Panc1 (cell line): ENCODE measurements at regions not wholly inside any gene's neighbourhood (a gene's known extent, or its start where the extent isn't known, plus 50 kb on each side); places are given as distances from the start of the nearest gene placed in this dataset.

Source experiments
- POLR2AphosphoS5 ChIP-seq: IDR thresholded peaks from 2 replicates; pipeline ENCODE4 v1.6.1; 2012; ENCODE audit warnings: mild to moderate bottlenecking, low read depth, low read length, moderate library complexity
- TCF7L2 ChIP-seq: IDR thresholded peaks from 2 replicates; pipeline ENCODE4 v1.6.1; 2011; ENCODE audit warnings: mild to moderate bottlenecking, low read depth, low read length, inconsistent platforms
- TF ChIP-seq, protein P1 (sequence below): fragments of 450-650 bp; IDR thresholded peaks from 2 replicates; pipeline ENCODE4 v1.5.1; 2017; ENCODE audit warnings: mild to moderate bottlenecking

DNA sequence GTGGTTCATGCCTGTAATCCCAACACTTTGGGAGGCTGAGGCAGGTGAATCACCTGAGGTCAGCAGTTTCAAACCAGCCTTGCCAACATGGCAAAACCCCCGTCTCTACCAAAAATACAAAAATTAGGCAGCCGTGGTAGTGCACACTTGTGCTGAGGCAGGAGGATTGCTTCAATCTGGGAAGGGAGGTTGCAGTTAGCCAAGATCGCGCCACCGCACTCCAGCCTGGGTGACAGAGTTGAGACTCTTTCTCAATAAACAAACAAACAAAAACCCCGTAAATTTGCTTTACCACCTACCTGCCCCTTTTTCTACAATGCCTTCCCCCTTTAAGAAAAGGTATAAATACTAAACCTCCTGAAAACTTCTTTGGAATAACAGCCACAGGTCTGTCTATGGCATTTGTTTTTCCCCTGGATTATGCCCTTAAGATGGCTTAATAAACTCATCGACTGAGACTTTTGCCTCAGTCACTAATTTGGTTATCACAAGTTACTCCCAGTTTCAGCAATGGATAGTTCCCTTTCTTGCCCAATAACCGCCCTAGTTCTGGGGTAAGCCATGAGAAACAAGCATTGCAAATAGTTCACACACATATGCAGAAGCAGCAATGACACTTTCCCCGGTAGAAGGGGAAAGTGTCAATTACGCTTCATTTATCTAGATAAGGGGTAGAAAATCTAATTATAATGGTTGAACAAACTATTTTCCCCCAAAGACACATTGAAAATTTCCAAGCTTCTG, 52.8 kb upstream of the SVIL start:
- TF ChIP-seq, protein P1, sequence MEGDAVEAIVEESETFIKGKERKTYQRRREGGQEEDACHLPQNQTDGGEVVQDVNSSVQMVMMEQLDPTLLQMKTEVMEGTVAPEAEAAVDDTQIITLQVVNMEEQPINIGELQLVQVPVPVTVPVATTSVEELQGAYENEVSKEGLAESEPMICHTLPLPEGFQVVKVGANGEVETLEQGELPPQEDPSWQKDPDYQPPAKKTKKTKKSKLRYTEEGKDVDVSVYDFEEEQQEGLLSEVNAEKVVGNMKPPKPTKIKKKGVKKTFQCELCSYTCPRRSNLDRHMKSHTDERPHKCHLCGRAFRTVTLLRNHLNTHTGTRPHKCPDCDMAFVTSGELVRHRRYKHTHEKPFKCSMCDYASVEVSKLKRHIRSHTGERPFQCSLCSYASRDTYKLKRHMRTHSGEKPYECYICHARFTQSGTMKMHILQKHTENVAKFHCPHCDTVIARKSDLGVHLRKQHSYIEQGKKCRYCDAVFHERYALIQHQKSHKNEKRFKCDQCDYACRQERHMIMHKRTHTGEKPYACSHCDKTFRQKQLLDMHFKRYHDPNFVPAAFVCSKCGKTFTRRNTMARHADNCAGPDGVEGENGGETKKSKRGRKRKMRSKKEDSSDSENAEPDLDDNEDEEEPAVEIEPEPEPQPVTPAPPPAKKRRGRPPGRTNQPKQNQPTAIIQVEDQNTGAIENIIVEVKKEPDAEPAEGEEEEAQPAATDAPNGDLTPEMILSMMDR, result no peak
- TF ChIP-seq TCF7L2 (no peak), POLR2AphosphoS5 (no peak)
